WERI-Rb-1 (cell line): ENCODE measurements at regions not wholly inside any gene's neighbourhood (a gene's known extent, or its start where the extent isn't known, plus 50 kb on each side); places are given as distances from the start of the nearest gene placed in this dataset.

Experiments used
- DNase-seq: peaks from one replicate; pipeline ENCODE4 v3.0.0-alpha.2; 2020
- H3K27ac ChIP-seq: fragments of 250-450 bp; sonication (Bioruptor Pico); 2 replicates; pipeline ENCODE4 v1.5.1; 2020; ENCODE audit warnings: mild to moderate bottlenecking, moderate library complexity
- H3K27me3 ChIP-seq: fragments of 250-450 bp; sonication (Bioruptor Pico); 2 replicates; pipeline ENCODE4 v1.5.1; 2021; ENCODE audit warnings: mild to moderate bottlenecking, low read depth, moderate library complexity; ENCODE audit not compliant: insufficient read depth, severe bottlenecking
- H3K36me3 ChIP-seq: fragments of 250-450 bp; sonication (Bioruptor Pico); 2 replicates; pipeline ENCODE4 v1.5.1; 2020; ENCODE audit warnings: mild to moderate bottlenecking, moderate library complexity
- H3K4me3 ChIP-seq: 2 replicates; pipeline ENCODE4 v1.5.1; 2011; ENCODE audit warnings: low read depth, mild to moderate bottlenecking, control low read depth, low read length
- H3K9me3 ChIP-seq: fragments of 250-450 bp; sonication (Bioruptor Pico); 2 replicates; pipeline ENCODE4 v1.5.1; 2021; ENCODE audit warnings: mild to moderate bottlenecking, moderate library complexity; ENCODE audit not compliant: severe bottlenecking
- TF ChIP-seq, protein P1 (sequence below): IDR thresholded peaks from 2 replicates; pipeline ENCODE4 v1.5.1; 2011; ENCODE audit warnings: low read depth, mild to moderate bottlenecking, control low read depth, inconsistent platforms, low read length

- TF ChIP-seq, protein P1, sequence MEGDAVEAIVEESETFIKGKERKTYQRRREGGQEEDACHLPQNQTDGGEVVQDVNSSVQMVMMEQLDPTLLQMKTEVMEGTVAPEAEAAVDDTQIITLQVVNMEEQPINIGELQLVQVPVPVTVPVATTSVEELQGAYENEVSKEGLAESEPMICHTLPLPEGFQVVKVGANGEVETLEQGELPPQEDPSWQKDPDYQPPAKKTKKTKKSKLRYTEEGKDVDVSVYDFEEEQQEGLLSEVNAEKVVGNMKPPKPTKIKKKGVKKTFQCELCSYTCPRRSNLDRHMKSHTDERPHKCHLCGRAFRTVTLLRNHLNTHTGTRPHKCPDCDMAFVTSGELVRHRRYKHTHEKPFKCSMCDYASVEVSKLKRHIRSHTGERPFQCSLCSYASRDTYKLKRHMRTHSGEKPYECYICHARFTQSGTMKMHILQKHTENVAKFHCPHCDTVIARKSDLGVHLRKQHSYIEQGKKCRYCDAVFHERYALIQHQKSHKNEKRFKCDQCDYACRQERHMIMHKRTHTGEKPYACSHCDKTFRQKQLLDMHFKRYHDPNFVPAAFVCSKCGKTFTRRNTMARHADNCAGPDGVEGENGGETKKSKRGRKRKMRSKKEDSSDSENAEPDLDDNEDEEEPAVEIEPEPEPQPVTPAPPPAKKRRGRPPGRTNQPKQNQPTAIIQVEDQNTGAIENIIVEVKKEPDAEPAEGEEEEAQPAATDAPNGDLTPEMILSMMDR = no peak
- Histone ChIP-seq H3K9me3 (no peaks in the 10 kb centered on the region), H3K4me3 (no peak overlapping the region), H3K27me3 (no peaks in the 10 kb centered on the region), H3K36me3 (no peaks in the 10 kb centered on the region), H3K27ac (no peak overlapping the region)
- no peak for DNase-seq
These were observed 388.5 kb downstream of the PLPP3 start for GRCh38 chr1:56190806-56191365.

- Histone ChIP-seq H3K4me3 (no peak overlapping the region), H3K9me3 (no peaks in the 10 kb centered on the region), H3K36me3 (no peaks in the 10 kb centered on the region), H3K27me3 (no peaks in the 10 kb centered on the region), H3K27ac (no peak overlapping the region)
- DNase-seq = peak; percentile 27
- TF ChIP-seq, protein P1 = peak; percentile 48
These were observed 389.2 kb downstream of the PLPP3 start for GRCh38 chr1:56189946-56190805.

DNA sequence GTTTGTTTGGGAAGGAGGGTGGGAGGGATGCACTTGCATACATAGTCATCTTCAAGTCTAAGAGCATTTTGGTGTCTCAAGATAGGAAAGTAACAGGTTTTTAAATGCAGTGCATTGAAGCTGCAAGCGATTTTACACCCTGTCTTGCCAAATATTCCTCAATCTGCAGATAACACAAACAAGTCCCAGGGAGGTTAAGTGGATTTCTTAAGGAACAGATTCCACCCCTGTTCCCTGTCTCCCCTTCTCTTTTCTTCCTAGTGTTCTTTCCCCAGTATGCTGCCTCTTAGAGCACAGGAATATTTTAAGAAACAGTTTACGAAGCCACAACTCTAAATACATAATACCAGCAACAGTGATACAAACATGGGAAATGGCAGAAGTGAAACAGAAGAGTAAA is 389.9 kb downstream of the PLPP3 start:
- no peak overlapping the region for H3K27ac ChIP-seq
- DNase-seq = no peak
- H3K27me3 ChIP-seq = no peaks in the 10 kb centered on the region
- H3K36me3 ChIP-seq = no peaks in the 10 kb centered on the region
- TF ChIP-seq, protein P1 = no peak
- H3K9me3 ChIP-seq = no peaks in the 10 kb centered on the region
- H3K4me3 ChIP-seq = no peak overlapping the region

- H3K27ac ChIP-seq = no peak overlapping the region
These were observed 390.5 kb downstream of the PLPP3 start for GRCh38 chr1:56188855-56189254.

DNA sequence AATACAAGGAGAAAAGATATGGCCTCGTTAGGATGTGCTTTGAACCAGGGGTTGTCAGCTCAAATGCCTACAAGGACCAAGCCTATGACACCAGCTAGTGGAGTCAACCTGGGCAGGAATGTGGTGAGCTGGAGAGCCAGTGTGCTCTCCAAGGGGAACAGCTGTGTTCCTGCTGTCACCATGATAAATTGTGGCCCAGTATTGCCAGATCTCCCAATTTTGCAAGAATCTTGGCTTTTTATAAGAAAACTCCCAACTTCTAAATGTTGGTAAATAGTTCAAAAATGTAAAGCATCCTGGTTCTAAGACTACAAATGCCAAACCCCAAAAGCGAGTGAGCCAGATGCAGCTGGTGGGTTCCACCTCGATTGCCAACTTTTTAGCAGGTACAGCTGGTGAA is 391.1 kb downstream of the PLPP3 start:
- Histone ChIP-seq H3K27ac (no peak overlapping the region), H3K4me3 (no peak overlapping the region), H3K9me3 (no peaks in the 10 kb centered on the region), H3K27me3 (no peaks in the 10 kb centered on the region), H3K36me3 (no peaks in the 10 kb centered on the region)
- no peak for DNase-seq
- TF ChIP-seq, protein P1 = no peak

More at GRCh38 chr1:56188855-56189254, 390.5 kb downstream of the PLPP3 start:
- Histone ChIP-seq H3K27me3 (no peaks in the 10 kb centered on the region), H3K9me3 (no peaks in the 10 kb centered on the region), H3K4me3 (no peak overlapping the region), H3K36me3 (no peaks in the 10 kb centered on the region)
- TF ChIP-seq, protein P1 = no peak
- DNase-seq = no peak
